ENCODE measurements at regions not wholly inside any gene's neighbourhood (a gene's known extent, or its start where the extent isn't known, plus 50 kb on each side); places are given as distances from the start of the nearest gene placed in this dataset.

DNA sequence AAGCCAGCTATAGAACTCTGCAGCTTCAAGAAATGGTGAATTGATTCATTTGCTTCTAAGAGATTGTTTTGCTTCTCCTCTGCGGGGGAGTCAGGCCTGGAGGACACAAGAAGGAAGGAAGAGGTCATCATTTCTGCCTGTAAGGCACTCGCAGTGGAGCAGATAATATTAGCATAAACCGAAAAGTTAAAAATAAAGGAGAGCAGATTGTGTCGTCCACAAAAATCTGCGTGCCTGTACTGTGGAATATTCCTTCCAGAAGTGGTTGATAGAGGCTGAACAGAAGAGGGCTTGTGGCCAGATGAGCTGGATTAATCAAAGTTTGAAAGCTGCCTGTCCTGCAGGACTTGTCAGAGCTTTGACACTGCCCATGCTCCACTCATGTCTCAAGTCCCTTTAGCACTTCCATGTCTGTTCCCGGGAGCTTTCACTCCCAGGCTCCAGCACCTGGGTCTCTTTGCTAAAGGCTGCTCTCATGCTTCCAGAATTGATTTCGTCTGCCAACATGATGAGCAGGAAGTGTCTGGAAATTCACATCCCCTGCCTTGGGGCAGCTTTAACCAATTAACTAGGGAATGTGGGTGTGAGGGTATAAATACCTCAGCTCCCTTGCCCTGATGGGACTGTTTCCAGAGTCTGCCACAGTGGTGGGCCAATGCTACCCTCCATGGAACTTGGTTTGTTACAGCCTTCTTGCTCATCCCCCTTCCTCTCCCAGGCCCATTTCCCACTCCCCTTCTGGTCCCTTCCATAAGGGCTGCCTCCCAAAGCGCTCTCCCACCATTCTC is 65.1 kb upstream of the STX16 start:
- TF ChIP-seq CTCF (IDR thresholded peaks at IDR 0.05; ENCODE audit: low read depth, low read length) (no peak), EZH2phosphoT487 (IDR thresholded peaks at IDR 0.05; ENCODE audit: low read depth) (no peak)
